ENCODE measurements at regions not wholly inside any gene's neighbourhood (a gene's known extent, or its start where the extent isn't known, plus 50 kb on each side); places are given as distances from the start of the nearest gene placed in this dataset.

DNA sequence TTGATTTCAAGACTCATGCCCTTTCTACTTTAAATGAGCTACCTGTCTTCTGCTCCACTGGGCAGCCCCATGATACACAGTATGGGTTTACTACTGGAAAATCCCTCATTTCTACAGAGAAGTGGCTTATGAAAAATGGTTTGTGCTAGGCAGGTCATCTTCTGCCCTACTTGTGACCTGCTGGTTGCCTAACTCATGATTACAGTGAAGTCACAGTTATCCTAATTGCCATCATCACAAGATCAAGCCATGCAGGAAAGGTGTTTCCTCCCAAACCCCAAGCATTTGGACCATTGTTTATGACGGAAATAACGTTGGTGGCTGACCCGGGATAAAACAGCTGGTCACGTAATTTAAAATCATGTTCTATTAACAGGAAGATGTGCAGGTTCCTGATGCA, 330.6 kb downstream of the ACTL7B start:
- intact Hi-C loops (cut with DNase I), result no loop called here
- no peak overlapping the region for H3K27ac ChIP-seq
- no peaks in the 10 kb centered on the region for H3K27me3 ChIP-seq
- no peak overlapping the region for H3K4me3 ChIP-seq
- no peaks in the 10 kb centered on the region for H3K36me3 ChIP-seq
- no peaks in the 10 kb centered on the region for H3K9me3 ChIP-seq
- DNase-seq, result no peak
- WGBS, 2 donors, result 73 to 75% methylated on average over 4 of the region's 4 CpGs
- no peak for TF ChIP-seq POLR2A (IDR thresholded peaks at IDR 0.05)
- TF ChIP-seq, protein P1, sequence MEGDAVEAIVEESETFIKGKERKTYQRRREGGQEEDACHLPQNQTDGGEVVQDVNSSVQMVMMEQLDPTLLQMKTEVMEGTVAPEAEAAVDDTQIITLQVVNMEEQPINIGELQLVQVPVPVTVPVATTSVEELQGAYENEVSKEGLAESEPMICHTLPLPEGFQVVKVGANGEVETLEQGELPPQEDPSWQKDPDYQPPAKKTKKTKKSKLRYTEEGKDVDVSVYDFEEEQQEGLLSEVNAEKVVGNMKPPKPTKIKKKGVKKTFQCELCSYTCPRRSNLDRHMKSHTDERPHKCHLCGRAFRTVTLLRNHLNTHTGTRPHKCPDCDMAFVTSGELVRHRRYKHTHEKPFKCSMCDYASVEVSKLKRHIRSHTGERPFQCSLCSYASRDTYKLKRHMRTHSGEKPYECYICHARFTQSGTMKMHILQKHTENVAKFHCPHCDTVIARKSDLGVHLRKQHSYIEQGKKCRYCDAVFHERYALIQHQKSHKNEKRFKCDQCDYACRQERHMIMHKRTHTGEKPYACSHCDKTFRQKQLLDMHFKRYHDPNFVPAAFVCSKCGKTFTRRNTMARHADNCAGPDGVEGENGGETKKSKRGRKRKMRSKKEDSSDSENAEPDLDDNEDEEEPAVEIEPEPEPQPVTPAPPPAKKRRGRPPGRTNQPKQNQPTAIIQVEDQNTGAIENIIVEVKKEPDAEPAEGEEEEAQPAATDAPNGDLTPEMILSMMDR (IDR thresholded peaks at IDR 0.05), result no peak
- no peaks in the 10 kb centered on the region for H3K4me1 ChIP-seq

DNA sequence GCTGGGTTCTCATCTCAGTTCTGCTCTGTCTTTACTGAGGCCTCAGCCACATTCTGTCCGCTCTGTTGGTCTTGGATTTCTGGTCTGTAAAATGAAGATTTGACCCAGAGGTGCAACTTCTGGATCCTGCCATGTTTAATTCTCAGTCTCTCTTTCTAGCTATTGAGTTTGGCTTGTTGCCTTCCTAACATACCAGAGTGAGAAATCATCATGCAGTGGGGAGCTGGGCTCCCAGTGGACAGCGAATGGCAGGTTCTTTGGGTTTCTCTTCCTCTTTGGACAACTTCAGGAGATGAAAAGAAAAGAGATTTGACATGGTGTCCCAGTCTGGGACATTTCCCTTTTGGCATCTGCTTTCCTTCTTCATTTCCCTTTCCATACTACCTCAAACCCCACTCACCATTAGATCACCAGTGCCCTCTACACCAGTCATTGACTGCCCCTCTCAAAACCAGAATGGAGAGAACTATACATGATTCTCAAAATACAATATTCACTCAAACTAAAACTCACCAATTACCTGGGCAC, 334.7 kb downstream of the ACTL7B start:
- TF ChIP-seq POLR2A (IDR thresholded peaks at IDR 0.05), result no peak
- TF ChIP-seq, protein P1 (IDR thresholded peaks at IDR 0.05), result no peak
- H3K27ac ChIP-seq, result no peak overlapping the region
- WGBS, 2 donors, result 68 to 85% methylated on average over 2 of the region's 2 CpGs
- H3K4me3 ChIP-seq, result no peak overlapping the region
- DNase-seq, result no peak
- H3K9me3 ChIP-seq, result no peaks in the 10 kb centered on the region
- no peaks in the 10 kb centered on the region for H3K27me3 ChIP-seq
- H3K4me1 ChIP-seq, result no peaks in the 10 kb centered on the region
- no peaks in the 10 kb centered on the region for H3K36me3 ChIP-seq
- intact Hi-C loops (cut with DNase I), result no loop called here

DNA sequence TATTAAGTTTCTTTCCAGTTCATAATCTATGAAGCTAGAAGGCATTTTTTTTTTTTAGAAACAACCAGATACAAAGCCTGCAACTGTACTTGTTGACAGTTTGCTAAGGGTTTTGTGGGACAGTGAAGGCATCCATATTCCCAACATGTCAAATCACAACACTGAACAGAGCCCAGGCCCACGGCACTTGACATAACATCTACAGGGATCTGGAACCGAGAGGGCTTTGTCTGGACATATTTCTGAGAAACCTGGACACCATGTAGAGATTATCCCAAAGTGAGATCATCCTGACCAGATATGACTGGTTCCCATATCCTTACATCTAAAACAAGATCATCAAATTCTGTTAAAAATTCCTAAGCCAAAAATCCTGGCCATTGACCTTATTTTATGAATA, 336.3 kb downstream of the ACTL7B start:
- no peaks in the 10 kb centered on the region for H3K27me3 ChIP-seq
- H3K4me1 ChIP-seq, result no peaks in the 10 kb centered on the region
- H3K27ac ChIP-seq, result no peak overlapping the region
- H3K9me3 ChIP-seq, result no peaks in the 10 kb centered on the region
- no peak overlapping the region for H3K4me3 ChIP-seq
- TF ChIP-seq, protein P1 (IDR thresholded peaks at IDR 0.05), result no peak
- TF ChIP-seq POLR2A (IDR thresholded peaks at IDR 0.05), result no peak
- DNase-seq, result no peak
- 80 to 83% methylated on average over 2 of the region's 2 CpGs for WGBS, 2 donors
- intact Hi-C loops (cut with DNase I), result no loop called here
- no peaks in the 10 kb centered on the region for H3K36me3 ChIP-seq

DNA sequence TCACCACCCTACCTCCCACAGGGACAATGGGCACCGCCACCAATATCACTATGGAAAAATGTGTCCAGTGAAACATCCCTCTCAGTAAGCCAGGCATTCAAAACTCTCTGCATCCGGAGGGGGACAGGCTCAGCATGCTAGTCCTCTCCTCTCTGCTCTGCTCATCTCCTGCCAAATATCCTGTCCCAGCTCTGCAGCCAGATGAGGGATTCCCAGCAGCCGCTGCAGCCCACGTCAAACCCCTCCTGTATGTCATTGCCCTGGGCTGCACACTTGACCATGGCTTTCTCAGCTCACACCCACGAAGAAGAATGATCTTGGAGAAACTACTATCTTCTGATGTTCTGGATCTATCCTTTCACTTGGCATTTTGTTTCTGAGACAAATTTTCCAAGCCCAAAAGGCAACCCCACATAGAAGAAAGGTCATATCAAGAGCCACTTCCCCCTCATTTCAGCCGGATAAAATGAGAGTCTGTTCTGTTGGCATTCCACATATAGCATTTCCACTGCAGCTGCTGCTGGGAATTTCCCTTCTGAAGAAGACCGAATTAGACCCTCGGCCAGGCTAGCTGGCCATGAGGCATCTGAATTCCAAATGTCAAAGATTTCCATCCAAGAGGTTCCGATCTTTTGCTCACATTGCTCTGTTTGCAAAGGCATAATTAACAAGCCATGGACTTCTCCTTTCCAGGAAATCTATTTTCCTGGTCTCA, 338.0 kb downstream of the ACTL7B start:
- Histone ChIP-seq H3K9me3 (no peaks in the 10 kb centered on the region), H3K27ac (no peak overlapping the region), H3K4me1 (no peaks in the 10 kb centered on the region), H3K4me3 (no peak overlapping the region), H3K36me3 (no peaks in the 10 kb centered on the region), H3K27me3 (no peaks in the 10 kb centered on the region)
- 47 to 71% methylated on average over 8 to 9 of the region's 9 CpGs for WGBS, 2 donors
- DNase-seq, result no peak
- TF ChIP-seq, protein P1 (IDR thresholded peaks at IDR 0.05), result no peak
- no peak for TF ChIP-seq POLR2A (IDR thresholded peaks at IDR 0.05)
- intact Hi-C loops (cut with DNase I), result no loop called here

DNA sequence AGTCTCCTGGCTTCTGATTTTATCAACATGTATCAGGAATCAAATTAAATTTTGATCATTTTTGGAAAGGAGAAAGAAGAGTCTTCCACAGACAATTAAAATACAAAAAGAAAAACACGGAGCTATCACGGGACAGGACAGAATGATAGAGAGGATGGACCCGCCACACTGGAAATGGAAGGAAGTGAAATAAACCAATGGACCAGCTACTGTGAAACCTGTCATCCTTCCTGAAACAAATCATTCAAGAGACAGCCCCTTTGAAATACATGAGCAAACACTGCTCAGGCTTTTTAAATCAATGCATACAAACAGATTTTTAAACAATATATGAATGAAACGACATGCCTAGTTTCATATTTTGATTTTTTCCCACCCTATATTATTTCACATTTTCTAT, 339.4 kb downstream of the ACTL7B start:
- Histone ChIP-seq H3K36me3 (no peaks in the 10 kb centered on the region), H3K9me3 (no peaks in the 10 kb centered on the region), H3K4me1 (no peaks in the 10 kb centered on the region), H3K4me3 (no peak overlapping the region), H3K27me3 (no peaks in the 10 kb centered on the region), H3K27ac (no peak overlapping the region)
- TF ChIP-seq, protein P1 (IDR thresholded peaks at IDR 0.05), result no peak
- no peak for TF ChIP-seq POLR2A (IDR thresholded peaks at IDR 0.05)
- 81 to 88% methylated on average over 4 of the region's 4 CpGs for WGBS, 2 donors
- intact Hi-C loops (cut with DNase I), result no loop called here
- DNase-seq, result no peak
